Astrocyte of the cerebellum (primary cell): ENCODE measurements at regions not wholly inside any gene's neighbourhood (a gene's known extent, or its start where the extent isn't known, plus 50 kb on each side); places are given as distances from the start of the nearest gene placed in this dataset.

Experiments used
- DNase-seq: peaks from one replicate; pipeline ENCODE4 v3.0.0-alpha.2; 2011; ENCODE audit warnings: low read depth
- H3K4me3 ChIP-seq: 2 replicates; pipeline ENCODE4 v1.5.1; 2011; ENCODE audit warnings: mild to moderate bottlenecking, low read depth, low read length, moderate library complexity
- CTCF ChIP-seq: IDR thresholded peaks from 2 replicates; pipeline ENCODE4 v1.5.1; 2012; ENCODE audit warnings: low read length, low read depth, moderate library complexity, mild to moderate bottlenecking; ENCODE audit errors: missing control alignments
- in situ Hi-C: cut with HindIII; loops from 2 replicates; pipeline ENCODE4 v1.10.0; 2017; ENCODE audit warnings: low sequenced_read_pairs

GRCh38 chr5:19369048-19369447, 619.0 kb downstream of the CDH18 start:
- DNase-seq, result no peak
- TF ChIP-seq CTCF, result no peak
- in situ Hi-C loops, result no loop called here
- no peak overlapping the region for H3K4me3 ChIP-seq

- no peak for TF ChIP-seq CTCF
- in situ Hi-C loops, result no loop called here
Observed at GRCh38 chr5:19369561-19369960, 618.4 kb downstream of the CDH18 start.

GRCh38 chr5:19370655-19371386, 617.2 kb downstream of the CDH18 start:
- H3K4me3 ChIP-seq, result no peak overlapping the region
- TF ChIP-seq CTCF, result no peak
- DNase-seq, result no peak
- in situ Hi-C loops, result no loop called here

More at GRCh38 chr5:19369561-19369960, 618.4 kb downstream of the CDH18 start:
- no peak overlapping the region for H3K4me3 ChIP-seq
- DNase-seq, result no peak

GRCh38 chr5:19388391-19388790, 599.6 kb downstream of the CDH18 start:
- DNase-seq, result no peak
- no peak for TF ChIP-seq CTCF
- H3K4me3 ChIP-seq, result no peak overlapping the region
- in situ Hi-C loops, result no loop called here

GRCh38 chr5:19401032-19401431, 587.0 kb downstream of the CDH18 start:
- in situ Hi-C loops, result no loop called here
- no peak for DNase-seq
- no peak overlapping the region for H3K4me3 ChIP-seq
- TF ChIP-seq CTCF, result no peak

GRCh38 chr5:19406576-19407365, 581.2 kb downstream of the CDH18 start:
- H3K4me3 ChIP-seq, result no peak overlapping the region
- TF ChIP-seq CTCF, result no peak
- no peak for DNase-seq
- in situ Hi-C loops, result no loop called here
